ENCODE measurements at regions not wholly inside any gene's neighbourhood (a gene's known extent, or its start where the extent isn't known, plus 50 kb on each side); places are given as distances from the start of the nearest gene placed in this dataset.

- Histone ChIP-seq H3K4me1 (ENCODE audit: control insufficient read depth, insufficient read depth, low read length) (no peaks in the 10 kb centered on the region), H3K27me3 (ENCODE audit: control insufficient read depth, insufficient read depth, low read length) (no peaks in the 10 kb centered on the region), H3K36me3 (ENCODE audit: control insufficient read depth, insufficient read depth, low read length) (no peaks in the 10 kb centered on the region), H3K4me3 (ENCODE audit: low read length) (no peak overlapping the region), H3K9me3 (ENCODE audit: control insufficient read depth, insufficient read depth, low read length) (peaks cover 8% of the 10 kb centered on the region), H3K27ac (ENCODE audit: low read length) (no peak overlapping the region)
- Mint-ChIP-seq H3K4me1 (no peaks in the 10 kb centered on the region), H3K9me3 (peaks cover 11 to 12% of the 10 kb centered on the region in 2 donors), H3K4me3 (no peak overlapping the region), H3K27ac (no peak overlapping the region), H3K36me3 (peaks cover 5% of the 10 kb centered on the region), H3K27me3 (ENCODE audit: low read depth in 2 of 2) (no peaks in the 10 kb centered on the region)
- no peak for TF ChIP-seq CTCF (IDR thresholded peaks at IDR 0.05)
- intact Hi-C loops (cut with micrococcal nuclease) = no loop called here
- DNase-seq (no peak), ATAC-seq (no peak)
These were observed 690.4 kb upstream of the CDH18 start for GRCh38 chr5:20678386-20678785.

DNA sequence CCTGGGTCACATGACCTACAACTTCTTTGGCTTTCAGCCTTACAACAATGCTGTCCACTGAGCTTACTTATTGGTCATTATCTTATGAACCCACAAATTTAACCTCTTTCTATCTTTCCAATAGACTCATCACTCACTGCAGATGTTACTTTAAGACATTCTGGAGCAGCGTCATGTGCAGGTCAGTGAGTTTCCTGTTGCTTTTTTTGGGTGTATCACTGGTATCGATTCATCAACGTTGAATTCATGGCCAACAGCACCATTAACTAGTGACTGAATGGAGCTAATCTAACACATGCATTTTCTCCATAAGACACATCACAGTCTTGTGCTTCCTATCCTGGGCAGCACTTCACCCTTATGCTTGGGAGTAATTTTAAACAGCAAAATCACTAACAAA, 672.6 kb upstream of the CDH18 start:
- peaks cover 7 to 8% of the 10 kb centered on the region in 2 donors for H3K9me3 Mint-ChIP-seq
- H3K4me1 Mint-ChIP-seq = no peaks in the 10 kb centered on the region
- intact Hi-C loops (cut with micrococcal nuclease) = no loop called here
- no peak overlapping the region for H3K4me3 Mint-ChIP-seq
- WGBS (ENCODE audit: insufficient coverage) = 88% methylated on average over 3 of the region's 3 CpGs
- Histone ChIP-seq H3K27me3 (ENCODE audit: control insufficient read depth, insufficient read depth, low read length) (no peaks in the 10 kb centered on the region), H3K4me1 (ENCODE audit: control insufficient read depth, insufficient read depth, low read length) (no peaks in the 10 kb centered on the region), H3K9me3 (ENCODE audit: control insufficient read depth, insufficient read depth, low read length) (no peaks in the 10 kb centered on the region), H3K36me3 (ENCODE audit: control insufficient read depth, insufficient read depth, low read length) (no peaks in the 10 kb centered on the region), H3K27ac (ENCODE audit: low read length) (no peak overlapping the region), H3K4me3 (ENCODE audit: low read length) (no peak overlapping the region)
- no peak for ATAC-seq
- DNase-seq = no peak
- H3K36me3 Mint-ChIP-seq = no peaks in the 10 kb centered on the region
- no peak overlapping the region for H3K27ac Mint-ChIP-seq
- no peak for TF ChIP-seq CTCF (IDR thresholded peaks at IDR 0.05)
- no peaks in the 10 kb centered on the region for H3K27me3 Mint-ChIP-seq (ENCODE audit: low read depth in 2 of 2)

DNA sequence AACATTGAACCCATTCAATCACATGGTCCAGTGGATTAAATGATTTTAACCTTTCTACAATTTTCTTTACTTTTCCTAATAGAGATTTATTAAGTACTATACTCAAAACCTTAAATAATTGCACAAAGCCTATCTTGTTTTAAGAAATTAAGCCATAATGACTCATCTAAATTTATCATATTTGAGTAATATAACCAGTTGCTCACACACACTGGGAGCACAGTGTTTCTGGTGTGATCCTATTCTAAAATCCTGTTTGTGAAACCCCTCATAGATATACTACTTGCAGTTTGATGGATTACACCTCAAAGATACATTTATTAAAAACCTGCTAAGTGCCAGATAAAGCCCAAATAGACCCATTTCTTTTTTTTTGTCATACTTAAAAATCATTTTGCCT, 668.3 kb upstream of the CDH18 start:
- peaks cover 10% of the 10 kb centered on the region for H3K36me3 Mint-ChIP-seq
- Histone ChIP-seq H3K4me3 (ENCODE audit: low read length) (no peak overlapping the region), H3K27ac (ENCODE audit: low read length) (no peak overlapping the region), H3K36me3 (ENCODE audit: control insufficient read depth, insufficient read depth, low read length) (no peaks in the 10 kb centered on the region), H3K9me3 (ENCODE audit: control insufficient read depth, insufficient read depth, low read length) (no peaks in the 10 kb centered on the region), H3K4me1 (ENCODE audit: control insufficient read depth, insufficient read depth, low read length) (no peaks in the 10 kb centered on the region), H3K27me3 (ENCODE audit: control insufficient read depth, insufficient read depth, low read length) (no peaks in the 10 kb centered on the region)
- no peak for DNase-seq
- H3K4me3 Mint-ChIP-seq = no peak overlapping the region
- intact Hi-C loops (cut with micrococcal nuclease) = no loop called here
- ATAC-seq = no peak
- H3K27ac Mint-ChIP-seq = no peak overlapping the region
- TF ChIP-seq CTCF (IDR thresholded peaks at IDR 0.05) = no peak
- H3K9me3 Mint-ChIP-seq = peaks cover 10 to 16% of the 10 kb centered on the region in 2 donors
- no peaks in the 10 kb centered on the region for H3K4me1 Mint-ChIP-seq
- no peaks in the 10 kb centered on the region for H3K27me3 Mint-ChIP-seq (ENCODE audit: low read depth in 2 of 2)

- no peaks in the 10 kb centered on the region for H3K27me3 Mint-ChIP-seq (ENCODE audit: low read depth in 2 of 2)
- DNase-seq (no peak), ATAC-seq (no peak)
- no peaks in the 10 kb centered on the region for H3K36me3 ChIP-seq (ENCODE audit: control insufficient read depth, insufficient read depth, low read length)
- no peak for TF ChIP-seq CTCF (IDR thresholded peaks at IDR 0.05)
- no peak overlapping the region for H3K4me3 ChIP-seq (ENCODE audit: low read length)
- H3K27me3 ChIP-seq (ENCODE audit: control insufficient read depth, insufficient read depth, low read length) = no peaks in the 10 kb centered on the region
- intact Hi-C loops (cut with micrococcal nuclease) = no loop called here
- H3K9me3 Mint-ChIP-seq = peaks cover 18 to 19% of the 10 kb centered on the region in 2 donors
- peaks cover 19% of the 10 kb centered on the region for H3K36me3 Mint-ChIP-seq
- no peaks in the 10 kb centered on the region for H3K9me3 ChIP-seq (ENCODE audit: control insufficient read depth, insufficient read depth, low read length)
- no peaks in the 10 kb centered on the region for H3K4me1 ChIP-seq (ENCODE audit: control insufficient read depth, insufficient read depth, low read length)
- 83% methylated on average over 4 of the region's 4 CpGs for WGBS (ENCODE audit: insufficient coverage)
- no peak overlapping the region for H3K4me3 Mint-ChIP-seq
- no peak overlapping the region for H3K27ac ChIP-seq (ENCODE audit: low read length)
- no peak overlapping the region for H3K27ac Mint-ChIP-seq
- H3K4me1 Mint-ChIP-seq = no peaks in the 10 kb centered on the region
These were observed 667.2 kb upstream of the CDH18 start for GRCh38 chr5:20655211-20655610.

Data from natural killer cell (primary cell).